Endothelial cell of umbilical vein (primary cell): ENCODE measurements at regions not wholly inside any gene's neighbourhood (a gene's known extent, or its start where the extent isn't known, plus 50 kb on each side); places are given as distances from the start of the nearest gene placed in this dataset.

Experiments used
- CTCF ChIP-seq, 2 donors: IDR thresholded peaks; 1 replicate in 1 of 2; 2 replicates in 1 of 2; pipeline ENCODE4 v1.5.1; 2011; ENCODE audit warnings: low read length in 2 of 2, mild to moderate bottlenecking in 2 of 2, moderate library complexity in 2 of 2, control low read depth in 1 of 2, inconsistent platforms in 1 of 2, low read depth in 1 of 2; ENCODE audit not compliant: insufficient read depth in 1 of 2; ENCODE audit errors: extremely low read depth in 1 of 2
- EZH2 ChIP-seq: IDR thresholded peaks from 2 replicates; pipeline ENCODE4 v1.6.1; 2012; ENCODE audit warnings: borderline replicate concordance, low read depth, mild to moderate bottlenecking, moderate library complexity, low read length, inconsistent platforms; ENCODE audit not compliant: severe bottlenecking
- FOS ChIP-seq: IDR thresholded peaks from 2 replicates; pipeline ENCODE4 v1.6.1; 2011; ENCODE audit warnings: mild to moderate bottlenecking, low read length, moderate library complexity, borderline replicate concordance; ENCODE audit not compliant: insufficient read depth
- GATA2 ChIP-seq: IDR thresholded peaks from 2 replicates; pipeline ENCODE4 v1.7.0; 2011; ENCODE audit warnings: low read depth, mild to moderate bottlenecking, moderate library complexity, mixed read lengths, low read length; ENCODE audit not compliant: insufficient read length, insufficient read depth
- JUN ChIP-seq: IDR thresholded peaks from 2 replicates; pipeline ENCODE4 v1.6.1; 2011; ENCODE audit warnings: borderline replicate concordance, low read depth; ENCODE audit not compliant: insufficient read length, insufficient read depth
- MYC ChIP-seq: IDR thresholded peaks from one replicate; pipeline ENCODE4 v1.6.1; 2011; ENCODE audit warnings: mild to moderate bottlenecking, low read depth, low read length
- POLR2A ChIP-seq: IDR thresholded peaks from 2 replicates; pipeline ENCODE4 v1.6.1; 2012; ENCODE audit warnings: low read depth, mild to moderate bottlenecking, control low read depth, low read length
- POLR2AphosphoS5 ChIP-seq: IDR thresholded peaks from 2 replicates; pipeline ENCODE4 v1.6.1; 2012; ENCODE audit warnings: low read depth, mild to moderate bottlenecking, control low read depth, low read length, moderate library complexity; ENCODE audit not compliant: insufficient read depth
- TF ChIP-seq, protein P1 (sequence below): IDR thresholded peaks from 2 replicates; pipeline ENCODE4 v1.6.1; 2011; ENCODE audit not compliant: insufficient read depth, insufficient read length

DNA sequence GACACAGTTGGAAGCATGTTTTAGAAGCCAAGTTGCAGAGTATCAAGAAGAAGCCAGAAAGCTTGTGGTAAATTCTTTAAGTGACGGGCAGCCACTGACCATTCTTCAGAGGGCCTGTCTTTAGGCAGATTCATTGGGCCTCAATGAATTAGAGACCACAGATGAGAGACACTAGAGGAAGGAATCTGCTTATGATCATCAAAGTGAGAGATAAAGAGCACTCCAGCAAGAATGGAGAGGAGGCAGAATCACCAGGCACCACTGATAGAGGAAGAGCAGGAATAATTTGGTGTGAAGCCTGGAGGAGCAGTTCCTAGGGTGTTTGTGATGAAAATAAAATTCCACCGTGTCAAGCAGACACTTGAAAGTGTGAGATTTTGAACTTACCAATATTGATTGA, 365.9 kb upstream of the SLC30A5 start:
- TF ChIP-seq POLR2A (no peak), CTCF (IDR thresholded peaks at IDR 0.05; ENCODE audit: extremely low read depth in 1 of 2, insufficient read depth in 1 of 2, low read depth in 1 of 2, low read length in 2 of 2) (no peak), POLR2AphosphoS5 (no peak), GATA2 (no peak), JUN (no peak), FOS (no peak), EZH2 (no peak), MYC (no peak)
- TF ChIP-seq, protein P1, sequence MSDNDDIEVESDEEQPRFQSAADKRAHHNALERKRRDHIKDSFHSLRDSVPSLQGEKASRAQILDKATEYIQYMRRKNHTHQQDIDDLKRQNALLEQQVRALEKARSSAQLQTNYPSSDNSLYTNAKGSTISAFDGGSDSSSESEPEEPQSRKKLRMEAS = no peak
